Natural killer cell (primary cell): ENCODE measurements at regions not wholly inside any gene's neighbourhood (a gene's known extent, or its start where the extent isn't known, plus 50 kb on each side); places are given as distances from the start of the nearest gene placed in this dataset.

Experiments
- ATAC-seq, 3 donors: fragments of 150-1000 bp in 2 of 3; fragments of 200-7000 bp in 1 of 3; cut with Tn5 transposase; 1 replicate in 1 of 3; 2 replicates in 2 of 3; pipeline ENCODE4 v1.10.0; 2021; ENCODE audit warnings: mild to moderate bottlenecking in 2 of 3, moderate library complexity in 2 of 3
- DNase-seq, 2 donors: peaks; one replicate each; pipeline versions ENCODE4 v3.0.0 to v3.0.0-alpha.2; 2013 to 2021; ENCODE audit warnings: mixed read lengths in 1 of 2
- H3K27ac ChIP-seq: one replicate; pipeline ENCODE4 v1.5.1; 2013; ENCODE audit warnings: mild to moderate bottlenecking, low read length
- H3K27me3 ChIP-seq: one replicate; pipeline ENCODE4 v1.6.1; 2013; ENCODE audit warnings: low read length; ENCODE audit not compliant: control insufficient read depth, insufficient read depth
- H3K36me3 ChIP-seq: one replicate; pipeline ENCODE4 v1.6.1; 2013; ENCODE audit warnings: low read length; ENCODE audit not compliant: control insufficient read depth, insufficient read depth
- H3K4me1 ChIP-seq: one replicate; pipeline ENCODE4 v1.6.1; 2013; ENCODE audit warnings: low read length; ENCODE audit not compliant: control insufficient read depth, insufficient read depth
- H3K4me3 ChIP-seq: one replicate; pipeline ENCODE4 v1.5.1; 2013; ENCODE audit warnings: low read length
- H3K9me3 ChIP-seq: one replicate; pipeline ENCODE4 v1.6.1; 2013; ENCODE audit warnings: low read length; ENCODE audit not compliant: control insufficient read depth, insufficient read depth
- H3K27ac Mint-ChIP-seq, 2 donors: one replicate each; pipeline ENCODE4 v1.8.0; 2022; ENCODE audit warnings: mild to moderate bottlenecking in 2 of 2, mixed read lengths in 2 of 2, moderate library complexity in 1 of 2
- H3K27me3 Mint-ChIP-seq, 2 donors: one replicate each; pipeline ENCODE4 v1.8.0; 2022; ENCODE audit warnings: low read depth in 2 of 2, mixed read lengths in 2 of 2
- H3K36me3 Mint-ChIP-seq: one replicate; pipeline ENCODE4 v1.8.0; 2022; ENCODE audit warnings: mixed read lengths
- H3K4me1 Mint-ChIP-seq, 2 donors: one replicate each; pipeline ENCODE4 v1.8.0; 2022; ENCODE audit warnings: mixed read lengths in 2 of 2
- H3K4me3 Mint-ChIP-seq: one replicate; pipeline ENCODE4 v1.8.0; 2022; ENCODE audit warnings: mild to moderate bottlenecking, moderate library complexity, mixed read lengths
- H3K9me3 Mint-ChIP-seq, 2 donors: one replicate each; pipeline ENCODE4 v1.8.0; 2022; ENCODE audit warnings: mixed read lengths in 2 of 2
- WGBS: methylation state at CpG from one replicate; pipeline ENCODE4 v1.1.7; 2013; ENCODE audit warnings: missing lambda C conversion rate; ENCODE audit not compliant: insufficient coverage; 5-methylcytosine and 5-hydroxymethylcytosine counted together
- intact Hi-C: fragments of 100-400 bp; cut with micrococcal nuclease; formaldehyde crosslinking; loops from one replicate; pipeline ENCODE4 v1.14.2; 2022
- TF ChIP-seq, protein P1 (sequence below): fragments of 200-600 bp; IDR thresholded peaks from one replicate; pipeline ENCODE4 v1.8.0; 2022; ENCODE audit warnings: antibody characterized with exemption

DNA sequence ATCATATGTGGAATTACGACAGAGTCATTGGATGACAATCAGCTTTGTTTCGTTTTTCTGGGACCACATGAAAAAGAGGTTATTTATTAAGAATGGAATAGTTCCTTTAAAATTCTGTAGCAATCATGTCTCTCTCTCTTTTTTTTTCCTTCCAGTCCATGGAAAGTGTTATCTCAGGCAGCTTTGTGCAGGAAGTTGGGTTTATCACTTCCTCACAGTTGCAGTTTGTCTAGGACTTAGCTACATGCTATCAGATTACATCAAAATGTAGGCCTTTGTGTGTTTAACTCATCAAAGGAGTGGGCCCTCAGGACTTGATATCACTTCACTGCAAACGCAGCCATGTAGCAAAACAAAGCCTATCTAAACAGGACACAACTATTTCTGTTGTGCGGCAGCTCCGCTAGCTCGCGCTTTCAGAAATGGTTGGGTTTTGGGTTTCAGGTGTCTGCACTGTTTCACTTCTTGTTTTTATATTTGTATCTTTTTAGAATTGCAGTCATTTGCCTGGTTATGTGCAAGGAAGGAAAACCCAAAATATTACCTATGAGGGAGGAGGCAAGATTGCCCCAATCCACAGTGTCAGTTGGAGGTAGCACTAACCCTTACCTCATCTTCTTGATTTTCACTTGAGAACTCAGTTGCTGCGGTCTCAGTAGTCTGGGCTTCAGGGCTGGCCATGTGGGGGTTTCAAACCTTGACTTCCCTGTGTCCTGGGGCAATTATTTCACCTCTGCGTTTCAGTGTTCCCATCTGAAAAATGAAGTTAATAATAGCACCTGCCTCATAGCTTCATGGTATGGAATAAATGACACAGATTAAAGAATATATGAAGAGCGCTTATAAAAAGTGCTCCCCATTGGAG, 66.7 kb downstream of the HHEX start:
- TF ChIP-seq, protein P1, sequence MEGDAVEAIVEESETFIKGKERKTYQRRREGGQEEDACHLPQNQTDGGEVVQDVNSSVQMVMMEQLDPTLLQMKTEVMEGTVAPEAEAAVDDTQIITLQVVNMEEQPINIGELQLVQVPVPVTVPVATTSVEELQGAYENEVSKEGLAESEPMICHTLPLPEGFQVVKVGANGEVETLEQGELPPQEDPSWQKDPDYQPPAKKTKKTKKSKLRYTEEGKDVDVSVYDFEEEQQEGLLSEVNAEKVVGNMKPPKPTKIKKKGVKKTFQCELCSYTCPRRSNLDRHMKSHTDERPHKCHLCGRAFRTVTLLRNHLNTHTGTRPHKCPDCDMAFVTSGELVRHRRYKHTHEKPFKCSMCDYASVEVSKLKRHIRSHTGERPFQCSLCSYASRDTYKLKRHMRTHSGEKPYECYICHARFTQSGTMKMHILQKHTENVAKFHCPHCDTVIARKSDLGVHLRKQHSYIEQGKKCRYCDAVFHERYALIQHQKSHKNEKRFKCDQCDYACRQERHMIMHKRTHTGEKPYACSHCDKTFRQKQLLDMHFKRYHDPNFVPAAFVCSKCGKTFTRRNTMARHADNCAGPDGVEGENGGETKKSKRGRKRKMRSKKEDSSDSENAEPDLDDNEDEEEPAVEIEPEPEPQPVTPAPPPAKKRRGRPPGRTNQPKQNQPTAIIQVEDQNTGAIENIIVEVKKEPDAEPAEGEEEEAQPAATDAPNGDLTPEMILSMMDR, result no peak
- DNase-seq (no peak), ATAC-seq (peak; percentile 45 to 50 (median 48))
- 22% methylated on average over 9 of the region's 10 CpGs for WGBS
- H3K9me3 Mint-ChIP-seq, result peaks cover 0 to 2% of the 10 kb centered on the region in 2 donors
- H3K36me3 ChIP-seq, result no peaks in the 10 kb centered on the region
- H3K27me3 ChIP-seq, result no peaks in the 10 kb centered on the region
- no peaks in the 10 kb centered on the region for H3K36me3 Mint-ChIP-seq
- peak overlapping the region; percentile 65 to 80 for H3K27ac Mint-ChIP-seq
- H3K9me3 ChIP-seq, result no peaks in the 10 kb centered on the region
- intact Hi-C loops, result no loop called here
- H3K4me1 ChIP-seq, result peaks cover 24% of the 10 kb centered on the region
- no peak overlapping the region for H3K4me3 ChIP-seq
- peak overlapping the region; percentile 63 for H3K27ac ChIP-seq
- peak overlapping the region; percentile 65 for H3K4me3 Mint-ChIP-seq
- H3K4me1 Mint-ChIP-seq, result peaks cover 33 to 35% of the 10 kb centered on the region in 2 donors
- no peaks in the 10 kb centered on the region for H3K27me3 Mint-ChIP-seq

DNA sequence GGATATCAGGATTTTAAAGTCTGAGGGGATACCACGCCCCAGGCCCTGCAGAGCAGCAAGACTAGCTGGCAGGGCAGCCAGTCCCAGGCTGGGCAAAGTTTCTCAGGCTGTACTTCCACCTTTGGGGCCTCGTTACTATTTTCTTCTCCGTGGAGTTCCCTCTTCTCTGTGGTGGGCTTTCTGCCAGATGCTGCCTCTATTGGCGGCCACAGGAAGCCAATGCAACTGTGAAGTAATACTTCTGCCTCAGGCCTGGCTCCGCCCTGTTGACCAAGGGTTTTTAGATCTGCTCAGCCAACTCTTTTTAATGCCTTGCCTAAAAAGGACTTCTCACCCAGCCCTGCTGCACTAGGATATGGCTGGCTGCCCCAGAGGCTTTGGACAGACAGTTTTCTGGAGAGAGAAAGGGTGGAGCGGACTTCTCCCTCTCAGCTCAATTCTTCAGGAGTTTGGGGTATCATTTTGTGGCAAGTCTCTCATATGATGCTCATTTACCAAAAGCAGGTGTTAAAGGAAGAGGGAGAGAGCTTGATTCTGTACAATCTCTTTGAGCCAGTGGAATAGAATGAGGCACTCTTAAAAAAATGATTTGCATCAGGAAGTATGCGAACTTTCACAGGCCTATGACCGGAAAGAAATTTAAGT, 67.4 kb downstream of the HHEX start:
- H3K4me3 ChIP-seq, result no peak overlapping the region
- H3K4me1 ChIP-seq, result peaks cover 24% of the 10 kb centered on the region
- peak; percentile 76 to 83 (median 77) for ATAC-seq
- peaks cover 0 to 2% of the 10 kb centered on the region in 2 donors for H3K9me3 Mint-ChIP-seq
- H3K36me3 Mint-ChIP-seq, result no peaks in the 10 kb centered on the region
- 15% methylated on average over 7 of the region's 8 CpGs for WGBS
- H3K4me3 Mint-ChIP-seq, result peak overlapping the region; percentile 65
- H3K27me3 ChIP-seq, result no peaks in the 10 kb centered on the region
- no peaks in the 10 kb centered on the region for H3K9me3 ChIP-seq
- H3K36me3 ChIP-seq, result no peaks in the 10 kb centered on the region
- H3K27ac ChIP-seq, result peak overlapping the region; percentile 63
- intact Hi-C loops, result no loop called here
- H3K4me1 Mint-ChIP-seq, result peaks cover 33 to 35% of the 10 kb centered on the region in 2 donors
- H3K27me3 Mint-ChIP-seq, result peaks cover 0 to 5% of the 10 kb centered on the region in 2 donors
- peak overlapping the region; percentile 65 to 80 for H3K27ac Mint-ChIP-seq
- DNase-seq, result peak in 1 of 2 donors; percentile 10
- TF ChIP-seq, protein P1, result no peak

DNA sequence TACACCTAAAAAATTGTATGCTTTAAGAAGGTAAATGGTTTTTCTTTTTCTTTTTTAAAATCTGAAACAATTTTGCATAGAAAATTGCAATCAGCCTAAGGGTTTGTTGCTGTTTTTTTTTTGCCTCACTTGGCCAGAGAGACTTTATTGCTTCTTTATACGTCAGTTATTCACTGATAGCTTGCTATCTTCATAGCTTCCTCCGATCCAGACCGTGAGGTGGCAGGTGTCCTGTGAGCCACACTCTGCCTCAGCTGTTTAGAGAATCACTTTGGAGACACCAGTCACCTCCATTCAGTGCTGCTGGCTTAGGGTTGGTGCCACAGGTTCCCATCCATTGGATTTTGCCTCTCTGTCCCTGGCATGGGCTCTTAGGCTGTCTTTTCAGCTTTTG, 68.0 kb downstream of the HHEX start:
- Histone ChIP-seq H3K36me3 (no peaks in the 10 kb centered on the region), H3K27ac (peak overlapping the region; percentile 32), H3K4me3 (no peak overlapping the region), H3K4me1 (peaks cover 24% of the 10 kb centered on the region), H3K9me3 (no peaks in the 10 kb centered on the region), H3K27me3 (no peaks in the 10 kb centered on the region)
- WGBS, result 62% methylated on average over 3 of the region's 3 CpGs
- Mint-ChIP-seq H3K4me1 (peaks cover 33 to 35% of the 10 kb centered on the region in 2 donors), H3K27ac (peak overlapping the region; percentile 65 to 80), H3K4me3 (peak overlapping the region; percentile 65), H3K27me3 (peaks cover 0 to 6% of the 10 kb centered on the region in 2 donors), H3K36me3 (no peaks in the 10 kb centered on the region), H3K9me3 (peaks cover 0 to 2% of the 10 kb centered on the region in 2 donors)
- TF ChIP-seq, protein P1, result no peak
- DNase-seq (no peak), ATAC-seq (peak in 1 of 3 donors; percentile 24)
- intact Hi-C loops, result no loop called here
